ENCODE measurements at regions not wholly inside any gene's neighbourhood (a gene's known extent, or its start where the extent isn't known, plus 50 kb on each side); places are given as distances from the start of the nearest gene placed in this dataset.

GRCh38 chr2:6441800-6442199, 423.9 kb downstream of the CMPK2 start:
- DNase-seq: no peak

- no peak for DNase-seq
Observed at GRCh38 chr2:6442252-6442985, 423.3 kb downstream of the CMPK2 start.

DNA sequence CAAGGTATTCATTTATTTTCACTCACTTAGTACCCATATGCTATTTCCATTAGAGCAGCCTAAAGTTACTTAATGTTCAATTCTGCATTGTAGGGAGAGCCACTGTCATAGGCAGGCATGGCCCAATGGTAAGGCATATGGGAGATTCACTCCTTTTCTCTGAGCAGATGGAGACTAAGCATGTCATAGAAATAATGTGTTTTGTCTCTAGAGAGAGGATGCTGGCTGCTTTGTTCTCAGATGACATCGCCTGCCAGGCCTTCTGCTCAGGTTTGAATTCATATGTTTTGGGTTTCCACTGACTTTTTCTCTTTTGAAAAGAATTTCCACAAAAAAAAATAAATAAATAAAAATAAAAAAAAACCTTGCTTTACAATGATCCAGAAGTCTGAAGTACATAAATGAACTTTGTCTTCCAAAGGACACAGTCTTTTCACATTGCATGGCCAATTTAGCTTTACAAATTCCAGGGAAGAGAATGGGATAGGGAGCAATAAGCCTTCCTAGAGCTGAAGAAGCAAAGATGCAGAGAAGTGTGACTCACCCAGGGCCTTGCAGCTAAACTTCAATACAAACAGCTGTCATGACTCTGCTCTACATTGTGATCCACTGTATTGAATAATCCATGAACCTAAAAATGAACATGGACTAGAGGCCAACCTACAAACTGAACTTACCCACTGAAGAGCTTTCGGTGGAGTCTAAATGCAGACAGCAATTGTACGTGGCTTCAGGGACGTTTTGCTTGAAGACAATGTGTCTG, 422.5 kb downstream of the CMPK2 start:
- DNase-seq: no peak

- DNase-seq: no peak
Observed at GRCh38 chr2:6444514-6444913, 421.2 kb downstream of the CMPK2 start.

- no peak for DNase-seq
Observed at GRCh38 chr2:6445156-6445555, 420.6 kb downstream of the CMPK2 start.

GRCh38 chr2:6446938-6447608, 418.6 kb downstream of the CMPK2 start:
- no peak for DNase-seq

GRCh38 chr2:6448893-6449292, 416.8 kb downstream of the CMPK2 start:
- no peak for DNase-seq

- DNase-seq: no peak
Observed at GRCh38 chr2:6449343-6449742, 416.4 kb downstream of the CMPK2 start.

DNA sequence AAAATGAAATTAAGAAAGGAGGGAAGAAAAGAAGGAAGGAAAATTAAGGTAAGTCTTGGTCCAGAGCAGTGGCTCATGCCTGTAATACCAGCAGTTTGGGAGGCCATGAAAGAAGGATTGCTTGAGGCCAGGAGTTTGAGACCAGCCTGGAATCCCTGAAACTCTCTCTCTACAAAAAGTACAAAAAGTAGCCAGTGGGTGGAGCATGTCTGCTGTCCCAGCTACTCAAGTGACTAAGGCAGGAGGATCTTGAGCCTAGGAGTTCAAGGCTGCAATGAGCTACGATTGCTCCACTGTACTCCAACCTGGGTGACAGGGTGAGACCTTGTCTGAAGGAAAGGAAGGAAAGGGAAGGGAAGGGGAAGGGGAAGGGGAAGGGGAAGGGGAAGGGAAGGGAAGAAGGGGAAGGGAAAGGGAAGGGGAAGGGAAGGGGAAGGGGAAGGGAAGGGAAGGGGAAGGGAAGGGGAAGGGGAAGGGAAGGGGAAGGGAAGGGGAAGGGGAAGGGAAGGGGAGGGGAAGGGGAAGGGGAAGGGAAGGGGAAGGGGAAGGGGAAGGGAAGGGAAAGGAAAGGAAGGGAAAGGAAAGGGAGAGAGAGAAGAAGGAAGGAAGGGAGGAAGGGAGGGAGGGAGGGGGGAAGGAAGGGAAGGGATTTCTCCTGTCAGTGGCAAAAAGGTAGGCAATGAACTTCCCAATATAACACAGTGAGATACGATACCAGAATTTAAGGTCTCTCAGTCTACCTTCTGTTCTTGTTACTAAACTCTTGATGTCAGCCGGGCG, 412.8 kb downstream of the CMPK2 start:
- no peak for DNase-seq

DNA sequence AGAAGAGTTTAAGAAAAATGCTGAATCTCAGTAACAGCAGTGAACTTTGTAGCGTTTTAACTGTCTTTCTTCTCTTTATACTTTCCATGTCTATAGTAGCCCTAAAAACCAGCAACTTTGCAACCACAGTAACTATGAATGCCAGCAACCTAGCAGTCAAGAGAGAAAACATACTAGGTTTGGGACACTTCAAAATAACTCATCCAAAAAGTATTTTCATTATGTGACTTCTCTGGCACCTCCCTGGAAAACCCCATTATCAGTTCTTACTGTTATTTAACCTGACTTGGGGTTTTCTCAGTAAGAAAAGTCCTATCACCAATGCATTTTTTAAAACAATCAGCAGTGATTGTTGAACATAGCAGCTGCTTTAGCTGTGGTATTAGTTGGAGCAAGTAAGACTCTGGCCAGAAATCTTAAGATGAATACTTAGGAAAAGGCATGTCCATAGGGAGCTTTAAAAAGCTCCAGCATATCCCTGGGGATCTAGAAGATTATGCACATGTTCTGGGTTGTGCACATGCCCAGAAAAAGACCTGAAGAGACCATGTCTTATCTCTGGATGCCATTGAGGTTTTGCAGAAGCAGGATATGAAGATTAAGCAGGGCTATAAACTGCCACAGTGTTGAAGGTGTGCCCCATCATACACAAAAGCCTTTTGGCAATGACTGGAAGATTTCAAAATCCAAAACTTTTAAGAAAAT, 411.3 kb downstream of the CMPK2 start:
- DNase-seq: no peak

GRCh38 chr2:6459138-6459537, 406.6 kb downstream of the CMPK2 start:
- no peak for DNase-seq

- DNase-seq: no peak
Observed at GRCh38 chr2:6470518-6470917, 395.2 kb downstream of the CMPK2 start.

GRCh38 chr2:6471419-6471818, 394.3 kb downstream of the CMPK2 start:
- DNase-seq: no peak

DNA sequence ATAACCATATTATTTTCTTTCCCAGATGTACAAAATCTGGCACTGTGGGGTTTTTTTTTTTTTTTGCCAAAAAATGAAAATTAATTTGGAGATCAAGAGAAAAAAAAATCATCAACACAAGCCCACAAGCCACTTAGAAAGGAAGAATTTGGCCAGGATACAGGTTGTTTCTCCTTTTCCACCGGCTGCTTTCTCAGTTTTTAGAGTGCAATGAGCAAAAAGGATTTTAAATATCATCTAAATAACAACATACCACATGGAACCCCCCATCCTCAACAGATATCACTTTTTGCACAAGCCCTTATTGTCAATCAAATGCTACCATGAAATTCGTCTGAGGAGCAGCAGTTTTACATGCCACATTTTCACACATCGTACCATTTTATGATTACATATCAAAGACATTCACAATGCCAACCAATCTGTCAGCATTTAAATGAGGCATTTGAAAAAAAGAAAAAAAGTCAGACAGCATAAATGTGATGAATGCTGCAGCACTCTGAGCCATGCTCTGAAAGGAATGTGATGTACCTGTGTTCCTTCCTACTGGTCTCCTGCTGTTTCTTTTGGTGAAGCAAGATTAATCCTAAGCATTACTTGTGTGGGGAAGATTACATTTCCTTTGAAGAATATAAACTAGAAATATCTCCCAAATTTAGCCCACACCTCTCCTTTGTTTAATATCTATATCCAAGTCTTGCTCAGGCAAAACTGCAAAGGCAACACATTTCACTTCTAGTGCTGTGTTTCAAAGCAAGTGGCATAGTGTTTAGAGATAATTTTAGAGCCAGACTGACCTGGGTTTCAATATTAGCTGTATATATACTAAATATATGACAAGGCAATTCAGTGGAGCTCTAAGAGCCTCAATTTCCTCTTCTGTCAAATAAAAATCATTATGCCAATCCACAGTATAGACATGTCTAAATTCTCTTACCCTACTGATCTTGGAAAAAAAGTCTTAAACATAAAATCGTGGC, 391.3 kb downstream of the CMPK2 start:
- DNase-seq: no peak

DNA sequence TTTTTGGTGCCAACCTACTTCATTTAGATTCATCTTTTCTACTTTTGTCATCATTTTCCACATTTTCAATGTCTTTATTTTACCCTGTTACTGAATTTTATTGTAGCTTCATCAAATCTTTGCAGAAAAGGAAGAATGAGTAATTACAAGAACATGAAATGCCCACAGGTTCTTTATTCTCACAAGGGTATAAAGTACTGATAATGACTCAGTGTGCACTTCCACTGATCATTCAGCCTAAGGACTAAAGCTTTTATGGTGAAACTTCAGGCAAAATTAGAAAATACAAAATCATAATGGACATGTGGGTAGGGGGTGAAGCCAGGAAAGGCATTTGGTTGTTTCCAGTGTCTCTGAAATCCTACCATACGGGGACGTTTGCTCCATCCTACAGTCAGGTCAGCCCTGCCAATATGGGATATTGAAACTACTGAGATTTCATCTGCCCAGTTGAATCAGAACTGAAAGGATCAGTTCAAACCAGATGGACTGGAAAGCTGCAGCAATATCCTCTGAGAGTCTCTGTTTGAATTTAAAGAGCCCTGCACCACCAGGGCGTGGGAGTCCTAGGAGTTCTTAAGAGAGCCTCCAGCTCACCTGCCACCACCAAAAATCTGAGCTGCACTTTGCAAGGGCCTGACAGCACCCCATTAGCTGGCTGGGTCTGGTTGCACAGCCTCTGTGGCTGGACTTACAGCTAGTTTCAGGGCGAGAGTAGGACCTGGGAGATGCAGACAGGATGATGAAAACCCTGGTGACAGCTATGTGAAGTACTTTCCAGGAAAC, 390.4 kb downstream of the CMPK2 start:
- DNase-seq: no peak

DNA sequence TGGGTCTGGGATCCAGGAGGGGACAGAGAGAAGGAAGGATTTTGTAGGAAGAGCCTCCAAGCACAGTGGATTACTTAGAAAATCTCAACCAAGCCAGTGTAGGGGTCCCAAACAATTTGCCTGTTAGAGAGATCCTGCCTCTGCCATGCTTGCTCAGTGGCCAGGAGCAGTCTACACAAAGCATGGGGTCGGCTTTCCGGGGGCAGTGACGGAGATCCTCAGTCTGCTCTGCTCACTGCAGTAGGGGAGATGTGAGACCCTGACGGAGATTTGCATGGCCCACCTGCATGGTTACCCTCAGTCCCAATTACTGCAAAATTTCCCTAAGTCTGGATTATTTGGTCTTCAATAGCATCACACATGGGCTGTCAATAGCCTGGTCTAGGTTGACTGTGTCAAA, 385.2 kb downstream of the CMPK2 start:
- no peak for DNase-seq

DNA sequence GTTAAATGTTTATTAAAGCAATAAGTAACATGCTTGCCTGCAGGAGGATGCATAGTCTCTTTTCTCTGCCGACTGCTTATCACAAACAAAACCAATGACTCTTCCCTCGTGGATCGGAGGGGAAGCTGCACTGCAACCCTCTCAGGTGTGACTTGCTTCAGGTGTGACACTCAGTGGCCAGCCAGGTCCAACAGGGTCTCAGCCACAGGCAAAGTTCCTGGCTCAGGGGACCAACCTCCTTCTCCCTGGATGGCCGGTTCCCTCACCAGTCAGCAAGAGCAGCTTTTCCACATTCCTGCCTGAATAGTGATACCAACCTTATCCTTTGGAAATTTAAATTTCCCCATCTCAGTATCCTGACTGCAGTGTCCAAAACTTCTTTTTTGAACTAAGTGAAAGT, 383.5 kb downstream of the CMPK2 start:
- no peak for DNase-seq

GRCh38 chr2:6487765-6488164, 377.9 kb downstream of the CMPK2 start:
- DNase-seq: no peak

DNA sequence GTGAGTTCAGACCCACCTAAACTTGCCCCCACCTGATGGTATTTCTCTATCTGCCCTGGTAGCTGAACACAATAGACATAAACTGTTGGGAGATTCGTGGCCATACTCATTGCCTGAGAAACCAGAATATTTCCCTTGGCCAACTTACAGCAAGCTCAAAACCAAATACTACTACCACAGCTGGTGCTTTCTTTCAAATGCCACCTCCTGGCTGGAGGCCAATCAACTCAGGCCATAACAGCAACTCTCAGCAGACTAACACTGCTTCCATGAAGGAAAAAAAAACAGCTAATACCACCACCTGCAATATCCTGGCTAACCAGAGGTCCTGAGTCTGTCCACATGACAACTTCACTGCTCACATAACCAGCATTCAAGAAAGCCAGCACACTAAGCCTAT, 373.1 kb downstream of the CMPK2 start:
- DNase-seq: no peak

DNA sequence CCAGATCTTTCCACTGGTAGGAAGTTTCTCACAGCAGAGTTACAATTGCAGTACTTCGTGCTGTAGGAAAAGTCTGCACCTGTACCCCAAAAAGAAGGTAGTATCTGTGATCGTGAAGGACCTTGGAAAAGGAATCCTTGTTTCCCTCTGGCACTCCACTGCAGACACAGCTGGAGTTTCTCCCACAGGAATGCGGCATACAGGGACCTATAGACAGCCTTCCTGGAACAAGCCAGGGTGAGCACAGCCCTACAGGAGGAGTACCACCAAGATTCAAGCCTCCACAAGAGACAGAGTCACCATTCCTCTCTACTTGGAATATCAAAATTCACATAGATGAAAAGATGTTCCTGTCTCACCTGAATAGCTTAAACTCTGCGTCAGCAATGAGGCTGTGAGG, 372.4 kb downstream of the CMPK2 start:
- DNase-seq: no peak

Data from CD4-positive, alpha-beta T cell treated with Interleukin-21 for 1 hour (primary cell).